Activated CD4-positive, alpha-beta T cell treated with anti-CD3 and anti-CD28 coated beads for 24 hours (primary cell): ENCODE measurements at regions not wholly inside any gene's neighbourhood (a gene's known extent, or its start where the extent isn't known, plus 50 kb on each side); places are given as distances from the start of the nearest gene placed in this dataset.
"Not testable (repeated sequence)": the region's sequence is repeated elsewhere in the genome, so short reads cannot be mapped to it uniquely, and the experiment has no call there.

Experiments
- DNase-seq, 2 donors: peaks; one replicate each; pipeline ENCODE4 v3.0.0-alpha.2; 2020; ENCODE audit warnings: low read depth in 2 of 2

DNA sequence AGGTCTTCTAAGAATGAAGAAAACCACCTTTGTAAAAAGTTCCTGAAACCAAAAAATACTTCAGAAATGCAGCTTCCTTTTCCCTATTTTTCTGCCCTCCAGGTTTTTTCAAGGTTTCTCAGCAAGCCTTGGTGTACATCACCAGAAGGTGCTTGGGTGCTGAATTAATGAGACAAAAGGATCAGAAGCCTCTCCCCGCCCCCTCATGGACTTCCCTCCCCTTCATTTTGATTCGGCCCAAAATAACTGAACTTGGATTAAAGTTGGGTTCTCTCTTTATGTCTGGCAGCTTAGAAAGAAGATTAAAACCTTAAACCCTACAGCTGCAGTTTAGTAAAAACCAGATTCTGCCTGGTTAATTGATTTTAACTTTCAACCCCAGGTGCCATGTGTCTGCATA lies 121.7 kb upstream of the ERCC4 start:
- no peak for DNase-seq

- no peak for DNase-seq
Measured at GRCh38 chr16:13803974-13804373, 116.0 kb upstream of the ERCC4 start.

DNA sequence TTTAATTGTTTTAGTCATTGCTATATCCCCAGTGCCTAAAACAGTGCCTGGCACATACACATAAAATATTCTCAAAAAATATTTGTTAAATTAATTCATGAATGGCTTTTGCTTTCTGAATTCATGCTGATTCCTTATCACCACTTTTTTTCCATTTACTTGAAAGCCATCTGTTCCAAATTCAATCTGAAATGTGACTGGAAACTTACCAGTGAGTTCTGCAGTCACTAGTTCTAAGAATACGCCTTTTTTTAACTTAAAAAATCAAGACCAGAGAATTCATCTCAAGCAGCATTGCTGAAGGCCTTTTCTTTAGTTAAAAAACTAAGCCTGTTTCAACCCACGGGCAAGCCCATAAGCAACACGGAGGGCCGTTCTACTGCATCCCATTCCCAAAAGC lies 114.0 kb upstream of the ERCC4 start:
- no peak for DNase-seq

DNA sequence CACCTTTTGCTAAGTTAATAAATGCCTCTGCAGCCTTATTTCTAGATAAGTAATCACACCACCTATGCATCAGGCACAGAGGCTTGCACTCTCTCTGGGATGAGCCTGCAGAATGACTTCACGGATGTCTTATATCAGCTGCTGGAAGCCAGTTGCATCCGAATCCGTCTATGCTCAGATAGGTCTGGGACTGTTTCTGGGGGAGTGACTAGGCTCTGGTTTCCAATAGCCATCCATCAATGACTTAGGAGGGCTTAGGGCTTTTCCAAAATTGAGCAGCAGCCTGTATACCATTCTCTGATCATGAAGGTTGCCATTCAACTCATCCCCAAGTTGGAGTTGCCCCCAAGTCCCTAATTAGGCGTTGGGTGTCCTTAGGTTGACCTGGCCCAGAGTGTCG lies 113.3 kb upstream of the ERCC4 start:
- no peak for DNase-seq

DNA sequence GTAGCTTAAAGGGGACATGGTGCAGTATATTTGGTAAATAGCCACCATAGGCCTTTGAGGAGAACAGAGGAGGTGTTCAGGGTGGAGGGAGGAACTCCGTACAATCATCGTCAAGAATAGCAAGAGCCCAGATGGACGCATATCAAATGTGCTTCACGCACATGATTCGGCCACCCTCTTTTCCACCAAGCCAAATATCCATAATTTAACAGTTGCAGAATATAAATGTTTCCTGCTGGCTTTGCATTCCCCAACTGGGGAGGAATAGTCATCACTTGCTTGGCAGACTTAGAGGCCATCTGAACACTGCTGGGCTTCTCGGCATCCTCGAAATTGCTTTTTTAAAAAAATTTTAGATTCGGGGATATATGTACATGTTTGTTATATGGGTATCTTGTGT lies 111.9 kb upstream of the ERCC4 start:
- no peak for DNase-seq

DNA sequence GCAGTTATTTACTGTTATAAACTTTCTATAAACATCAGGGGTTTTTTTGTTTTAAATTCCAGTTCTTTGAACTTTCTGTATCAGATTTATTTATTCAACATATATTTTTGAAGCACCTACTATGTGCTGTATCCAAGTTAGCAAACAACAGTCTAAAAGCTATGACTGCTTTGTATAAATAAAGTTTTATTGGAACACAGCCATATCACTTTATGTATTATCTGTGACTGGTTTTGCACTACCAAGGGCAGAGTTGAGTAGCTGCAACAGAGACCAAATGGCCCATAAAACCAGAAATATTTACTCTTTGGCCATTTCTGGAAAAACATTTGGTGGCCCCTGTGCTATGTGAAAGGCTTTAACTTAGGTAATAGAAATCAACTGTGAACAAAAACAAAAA lies 110.2 kb upstream of the ERCC4 start:
- DNase-seq, result no peak

DNA sequence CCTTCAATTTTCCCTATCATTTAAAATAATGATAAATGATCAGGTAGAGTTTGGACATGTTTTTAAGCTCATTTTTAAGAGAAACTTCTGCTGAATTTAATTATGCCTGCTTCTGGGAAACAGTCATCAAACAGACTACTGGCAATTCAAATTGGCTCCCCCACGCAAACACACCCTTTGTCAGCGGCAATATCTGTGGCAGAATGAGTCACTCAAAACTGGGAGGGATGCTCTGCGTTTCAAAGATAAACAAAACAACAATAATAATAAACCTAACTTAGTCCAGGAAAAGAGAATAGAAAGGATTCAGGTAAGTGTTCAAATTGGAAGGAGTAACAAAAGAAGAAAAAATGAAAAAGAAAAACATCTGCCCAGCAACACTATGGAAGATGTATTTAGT lies 108.1 kb upstream of the ERCC4 start:
- no peak for DNase-seq

DNA sequence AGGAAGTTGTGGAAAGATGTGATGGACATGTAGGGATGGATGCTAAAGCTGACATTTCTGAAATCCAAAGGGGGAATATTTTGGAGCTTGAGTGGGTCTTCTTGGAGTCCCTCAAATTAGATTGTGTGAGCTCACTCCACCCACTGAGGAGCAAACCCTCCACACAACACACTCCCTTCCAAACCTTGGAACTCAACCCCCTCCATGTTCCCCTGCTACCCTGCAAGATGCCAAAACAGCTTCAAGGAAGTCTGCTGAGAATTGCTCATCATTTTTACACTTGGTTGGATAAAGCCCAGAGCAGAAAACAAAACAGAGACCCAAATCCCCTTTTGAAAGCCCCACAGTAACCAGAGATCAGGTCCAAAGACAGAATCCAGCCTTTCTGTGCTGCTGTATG lies 103.3 kb upstream of the ERCC4 start:
- DNase-seq, result no peak

DNA sequence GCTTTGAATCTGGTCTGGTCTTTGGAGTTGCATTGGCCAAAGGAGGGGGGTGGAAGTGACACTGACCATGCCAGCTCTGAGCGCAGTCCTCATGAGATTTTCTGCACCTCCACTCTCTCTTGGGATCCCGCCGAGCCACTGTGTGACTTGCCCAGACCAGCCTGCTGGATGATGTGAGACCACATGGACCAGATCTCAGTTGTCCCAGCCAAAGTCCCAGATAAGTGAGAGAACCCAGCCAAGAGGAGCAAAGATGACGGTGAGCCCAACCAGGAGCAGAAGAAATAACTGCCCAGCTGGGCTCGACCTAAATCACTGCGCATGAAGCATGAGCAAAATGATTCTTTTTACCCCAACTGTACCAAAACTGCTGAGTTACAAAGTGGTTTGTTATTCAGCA lies 96.5 kb upstream of the ERCC4 start:
- DNase-seq, result no peak

DNA sequence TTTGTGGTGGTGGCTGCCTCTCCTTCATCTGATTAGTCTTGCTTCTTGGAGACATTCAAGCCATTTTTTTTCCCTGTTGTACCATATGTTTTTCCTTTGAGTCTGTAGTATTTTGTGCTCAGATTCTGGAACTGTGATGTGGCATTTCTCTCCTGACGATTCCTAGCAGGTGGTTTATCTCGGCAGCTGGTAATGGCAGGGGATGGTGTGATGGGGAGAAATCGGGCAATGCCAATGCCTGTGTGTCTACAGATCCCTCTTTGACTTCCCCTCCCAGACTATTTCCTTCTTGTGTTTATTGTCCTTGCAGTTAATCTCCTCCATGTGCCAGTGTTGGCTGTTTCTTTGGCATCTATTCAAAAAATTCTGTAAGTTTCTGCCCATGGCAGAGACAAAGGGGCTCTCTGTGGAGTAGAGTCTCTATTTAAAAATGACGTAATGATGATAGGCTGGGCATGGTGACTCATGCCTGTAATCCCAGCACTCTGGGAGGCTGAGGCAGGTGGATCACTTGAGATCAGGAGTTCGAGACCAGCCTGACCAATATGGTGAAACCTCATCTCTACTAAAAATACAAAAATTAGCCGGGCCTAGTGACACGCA lies 90.2 kb upstream of the ERCC4 start:
- DNase-seq, result no peak

DNA sequence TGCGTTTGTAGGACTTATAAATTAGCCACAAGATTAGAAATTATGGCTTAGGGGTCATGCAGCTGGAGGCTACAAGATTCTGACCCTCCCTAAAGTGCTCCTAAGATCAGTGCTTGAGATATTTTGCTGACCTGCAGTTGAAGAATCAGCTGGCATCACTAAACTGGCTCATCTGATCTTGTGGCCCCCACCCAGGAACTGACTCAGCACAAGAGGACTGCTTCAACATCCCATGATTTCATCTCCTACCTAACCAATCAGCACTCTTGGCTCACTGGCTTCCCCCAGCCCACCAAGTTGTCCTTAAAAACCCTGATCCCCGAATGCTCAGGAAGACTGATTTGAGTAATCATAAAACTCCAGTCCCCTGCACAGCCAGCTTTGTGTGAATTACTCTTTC lies 86.4 kb upstream of the ERCC4 start:
- no peak for DNase-seq

DNA sequence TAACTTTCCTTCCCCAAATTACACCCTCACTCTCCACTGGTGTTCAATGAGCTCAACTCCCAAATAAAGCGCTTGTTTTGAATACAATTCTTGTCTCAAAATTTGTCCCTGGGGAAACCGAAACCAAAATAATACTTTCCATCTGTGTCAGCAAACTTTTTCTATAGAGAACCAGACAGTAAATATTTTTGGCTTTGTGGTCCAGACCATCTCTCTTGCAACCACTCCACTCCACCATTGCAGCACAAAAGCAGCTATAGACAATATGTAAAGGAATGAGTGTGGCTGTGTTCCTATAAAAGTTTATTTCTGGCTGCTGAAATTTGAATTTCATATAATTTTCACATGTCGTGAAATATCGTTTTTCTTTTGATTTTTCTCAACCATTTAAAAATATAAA lies 84.6 kb upstream of the ERCC4 start:
- no peak for DNase-seq

GRCh38 chr16:13835935-13836730 lies 83.8 kb upstream of the ERCC4 start:
- no peak for DNase-seq

- DNase-seq, result no peak
Measured at GRCh38 chr16:13838401-13839190, 81.4 kb upstream of the ERCC4 start.

GRCh38 chr16:13839577-13839976 lies 80.4 kb upstream of the ERCC4 start:
- no peak for DNase-seq

- DNase-seq, result no peak
Measured at GRCh38 chr16:13845232-13845631, 74.7 kb upstream of the ERCC4 start.

DNA sequence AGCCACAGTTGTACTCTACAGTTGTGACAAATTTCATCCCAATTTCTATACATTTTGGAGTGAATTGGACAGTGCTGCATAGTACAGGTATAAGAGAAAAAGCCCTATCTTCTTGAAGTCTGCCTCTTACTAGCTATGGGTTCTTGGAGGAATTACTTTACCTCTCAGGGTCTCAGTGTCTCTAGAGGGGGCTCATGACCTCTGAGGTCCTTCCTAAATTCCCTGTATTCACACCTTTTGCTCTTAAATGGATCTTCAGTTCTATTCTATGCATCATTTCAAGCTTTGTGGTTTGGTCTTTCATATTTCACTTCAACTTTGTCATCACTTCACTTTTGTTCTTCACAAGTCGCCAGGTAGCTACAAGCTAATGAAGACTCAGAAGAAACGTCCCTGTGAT lies 71.2 kb upstream of the ERCC4 start:
- no peak for DNase-seq

GRCh38 chr16:13850173-13850572 lies 69.8 kb upstream of the ERCC4 start:
- DNase-seq, result not testable (repeated sequence)

- DNase-seq, result no peak
Measured at GRCh38 chr16:13852827-13853226, 67.1 kb upstream of the ERCC4 start.

DNA sequence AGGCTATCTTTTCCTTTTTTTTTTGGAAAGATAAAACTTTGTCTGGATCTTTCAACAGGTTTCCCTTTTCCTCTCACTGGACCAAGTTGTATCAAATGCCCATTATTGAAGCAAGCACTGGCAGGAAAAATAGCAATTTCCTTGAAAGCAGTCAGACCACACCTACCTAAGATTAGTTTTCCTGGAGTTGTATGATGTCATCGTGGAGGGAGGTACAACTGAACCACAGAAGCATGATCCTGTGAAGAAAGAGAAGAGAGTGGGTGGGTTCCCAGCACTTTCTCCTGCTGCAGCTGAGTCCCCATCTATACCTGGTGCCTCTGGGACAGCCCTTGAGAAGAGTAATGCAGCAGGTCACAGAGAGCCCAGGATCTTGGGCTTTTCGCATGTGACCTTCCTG lies 63.6 kb upstream of the ERCC4 start:
- no peak for DNase-seq

- no peak for DNase-seq
Measured at GRCh38 chr16:13856811-13857511, 63.0 kb upstream of the ERCC4 start.

DNA sequence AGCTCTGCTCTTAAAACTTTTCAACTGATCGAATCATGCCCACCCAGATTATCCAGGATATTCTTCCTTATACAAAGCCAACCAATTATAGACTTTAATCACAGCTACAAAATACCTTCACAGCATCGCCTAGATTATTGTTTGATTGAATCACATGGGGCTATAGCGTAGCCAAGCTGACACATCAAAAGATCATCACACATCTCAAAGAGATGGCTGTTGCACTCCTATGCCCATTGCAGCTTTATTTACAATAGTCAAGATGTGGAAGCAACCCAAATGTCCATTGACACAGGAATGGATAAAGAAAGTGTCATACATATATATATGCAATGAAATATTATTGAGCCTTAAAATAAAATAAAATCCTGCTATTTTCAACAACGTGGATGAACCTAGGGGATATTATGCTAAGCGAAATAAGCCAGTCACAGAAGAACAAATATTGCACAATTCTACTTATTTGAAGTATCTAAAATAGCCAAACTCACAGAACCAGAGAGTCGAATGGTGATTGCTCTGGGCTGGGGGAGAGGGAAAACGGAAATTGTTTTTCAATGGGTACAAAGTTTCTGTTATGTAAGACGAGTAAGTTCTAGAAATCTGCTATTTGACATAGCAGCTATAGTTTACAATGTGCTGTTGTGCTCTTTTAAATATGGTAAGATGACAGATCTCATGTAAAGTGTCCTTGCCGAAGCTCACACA lies 60.9 kb upstream of the ERCC4 start:
- DNase-seq, result no peak
